ENCODE measurements at regions not wholly inside any gene's neighbourhood (a gene's known extent, or its start where the extent isn't known, plus 50 kb on each side); places are given as distances from the start of the nearest gene placed in this dataset.
A peak's percentile ranks its signal among the peaks of the same experiment; 100 is the strongest.

GRCh38 chr3:145735631-145736030 is 425.4 kb downstream of the PLOD2 start:
- TF ChIP-seq CTCF (conservative IDR thresholded peaks at IDR 0.05) (no peak), EZH2 (IDR thresholded peaks at IDR 0.05; ENCODE audit: low read depth) (no peak)
- CTCF ChIA-PET, result interaction anchor here (0.6 kb wide), 1 partner anchor 29 kb away, joined by 3 read pairs; no protein-coding TSS in a partner anchor
- Histone ChIP-seq H3K9me3 (ENCODE audit: insufficient read depth, low read depth) (no peaks in the 10 kb centered on the region), H3K36me3 (ENCODE audit: low read depth) (no peaks in the 10 kb centered on the region), H3K79me2 (ENCODE audit: low read depth) (no peaks in the 10 kb centered on the region), H3K9me2 (ENCODE audit: insufficient read depth) (no peaks in the 10 kb centered on the region), H3K4me1 (replicated peaks; ENCODE audit: insufficient read depth) (no peaks in the 10 kb centered on the region), H2AFZ (no peak overlapping the region), H3K4me3 (no peak overlapping the region), H3K4me2 (peak overlapping the region; percentile 24; the same call in 1 of the 2 replicates), H3F3A (ENCODE audit: insufficient read depth, low read depth) (no peaks in the 10 kb centered on the region), H3K27ac (no peak overlapping the region), H3K27me3 (ENCODE audit: insufficient read depth, low read depth) (no peaks in the 10 kb centered on the region), H4K20me1 (ENCODE audit: insufficient read depth) (no peaks in the 10 kb centered on the region)
- intact Hi-C loops (cut with micrococcal nuclease; ENCODE audit: unreplicated experiment), result no loop called here
- no TSS peak for BruUV-seq (replicated peaks)
- POLR2A ChIA-PET (ENCODE audit: unreplicated experiment), result interaction anchor here (0.6 kb wide), 1 partner anchor 32 kb away, joined by 7 read pairs; no protein-coding TSS in a partner anchor
- DNase-seq, result peak in 1 of 2 experiments; percentile 25

GRCh38 chr3:145737952-145738351 is 423.0 kb downstream of the PLOD2 start:
- Histone ChIP-seq H3F3A (ENCODE audit: insufficient read depth, low read depth) (no peaks in the 10 kb centered on the region), H3K9me2 (ENCODE audit: insufficient read depth) (no peaks in the 10 kb centered on the region), H3K27ac (no peak overlapping the region), H3K79me2 (ENCODE audit: low read depth) (no peaks in the 10 kb centered on the region), H3K9me3 (ENCODE audit: insufficient read depth, low read depth) (no peaks in the 10 kb centered on the region), H3K27me3 (ENCODE audit: insufficient read depth, low read depth) (no peaks in the 10 kb centered on the region), H3K36me3 (ENCODE audit: low read depth) (no peaks in the 10 kb centered on the region), H2AFZ (no peak overlapping the region), H4K20me1 (ENCODE audit: insufficient read depth) (no peaks in the 10 kb centered on the region), H3K4me2 (no peak overlapping the region), H3K4me1 (replicated peaks; ENCODE audit: insufficient read depth) (no peaks in the 10 kb centered on the region), H3K4me3 (no peak overlapping the region)
- ChIA-PET POLR2A (ENCODE audit: unreplicated experiment) (no interaction called here), CTCF (no interaction called here)
- DNase-seq, result no peak
- TF ChIP-seq CTCF (conservative IDR thresholded peaks at IDR 0.05) (no peak), EZH2 (IDR thresholded peaks at IDR 0.05; ENCODE audit: low read depth) (no peak)
- intact Hi-C loops (cut with micrococcal nuclease; ENCODE audit: unreplicated experiment), result no loop called here
- no TSS peak for BruUV-seq (replicated peaks)

- H3K27ac ChIP-seq, result no peak overlapping the region
- H2AFZ ChIP-seq, result no peak overlapping the region
- intact Hi-C loops (cut with micrococcal nuclease; ENCODE audit: unreplicated experiment), result no loop called here
- DNase-seq, result no peak
- H3F3A ChIP-seq (ENCODE audit: insufficient read depth, low read depth), result no peaks in the 10 kb centered on the region
- ChIA-PET POLR2A (ENCODE audit: unreplicated experiment) (no interaction called here), CTCF (no interaction called here)
- H3K27me3 ChIP-seq (ENCODE audit: insufficient read depth, low read depth), result no peaks in the 10 kb centered on the region
- no peaks in the 10 kb centered on the region for H3K9me3 ChIP-seq (ENCODE audit: insufficient read depth, low read depth)
- H3K9me2 ChIP-seq (ENCODE audit: insufficient read depth), result no peaks in the 10 kb centered on the region
- BruUV-seq (replicated peaks), result no TSS peak
- H3K4me2 ChIP-seq, result no peak overlapping the region
- no peaks in the 10 kb centered on the region for H3K36me3 ChIP-seq (ENCODE audit: low read depth)
- TF ChIP-seq CTCF (conservative IDR thresholded peaks at IDR 0.05) (no peak), EZH2 (IDR thresholded peaks at IDR 0.05; ENCODE audit: low read depth) (no peak)
- H3K79me2 ChIP-seq (ENCODE audit: low read depth), result no peaks in the 10 kb centered on the region
- no peaks in the 10 kb centered on the region for H3K4me1 ChIP-seq (replicated peaks; ENCODE audit: insufficient read depth)
- no peaks in the 10 kb centered on the region for H4K20me1 ChIP-seq (ENCODE audit: insufficient read depth)
- H3K4me3 ChIP-seq, result no peak overlapping the region
Observed at GRCh38 chr3:145739926-145740325, 421.1 kb downstream of the PLOD2 start.

All from PC-9 (cell line).